Stromal cell of bone marrow (primary cell): ENCODE measurements at regions not wholly inside any gene's neighbourhood (a gene's known extent, or its start where the extent isn't known, plus 50 kb on each side); places are given as distances from the start of the nearest gene placed in this dataset.

ENCODE experiments used
- DNase-seq: peaks from one replicate; pipeline ENCODE4 v3.0.0-alpha.2; 2012; ENCODE audit warnings: low read depth

- DNase-seq, result no peak
These were observed 134.8 kb upstream of the NAMPT start for GRCh38 chr7:106419455-106420182.

GRCh38 chr7:106418526-106418925 lies 133.7 kb upstream of the NAMPT start:
- DNase-seq, result no peak

GRCh38 chr7:106418094-106418493 lies 133.3 kb upstream of the NAMPT start:
- DNase-seq, result no peak

GRCh38 chr7:106417273-106417902 lies 132.6 kb upstream of the NAMPT start:
- DNase-seq, result no peak

- no peak for DNase-seq
These were observed 131.6 kb upstream of the NAMPT start for GRCh38 chr7:106416430-106416829.

- DNase-seq, result no peak
These were observed 130.7 kb upstream of the NAMPT start for GRCh38 chr7:106415433-106415832.

GRCh38 chr7:106413446-106413845 lies 128.7 kb upstream of the NAMPT start:
- DNase-seq, result no peak

- no peak for DNase-seq
These were observed 120.9 kb upstream of the NAMPT start for GRCh38 chr7:106405697-106406141.

GRCh38 chr7:106402898-106403297 lies 118.1 kb upstream of the NAMPT start:
- no peak for DNase-seq

GRCh38 chr7:106400923-106401322 lies 116.1 kb upstream of the NAMPT start:
- no peak for DNase-seq

- DNase-seq, result no peak
These were observed 114.0 kb upstream of the NAMPT start for GRCh38 chr7:106398786-106399185.

GRCh38 chr7:106397994-106398393 lies 113.2 kb upstream of the NAMPT start:
- no peak for DNase-seq

- DNase-seq, result no peak
These were observed 109.7 kb upstream of the NAMPT start for GRCh38 chr7:106394526-106394925.

GRCh38 chr7:106393564-106394251 lies 108.9 kb upstream of the NAMPT start:
- DNase-seq, result no peak

GRCh38 chr7:106392590-106392989 lies 107.8 kb upstream of the NAMPT start:
- no peak for DNase-seq

GRCh38 chr7:106392144-106392543 lies 107.4 kb upstream of the NAMPT start:
- no peak for DNase-seq

- no peak for DNase-seq
These were observed 102.2 kb upstream of the NAMPT start for GRCh38 chr7:106386958-106387357.

- no peak for DNase-seq
These were observed 99.6 kb upstream of the NAMPT start for GRCh38 chr7:106384373-106384772.

GRCh38 chr7:106382929-106383328 lies 98.1 kb upstream of the NAMPT start:
- DNase-seq, result no peak

- DNase-seq, result no peak
These were observed 97.3 kb upstream of the NAMPT start for GRCh38 chr7:106382129-106382528.

- no peak for DNase-seq
These were observed 96.5 kb upstream of the NAMPT start for GRCh38 chr7:106381252-106381651.

- no peak for DNase-seq
These were observed 93.1 kb upstream of the NAMPT start for GRCh38 chr7:106377847-106378361.
